Body of pancreas (tissue), 4 donors: ENCODE measurements at regions not wholly inside any gene's neighbourhood (a gene's known extent, or its start where the extent isn't known, plus 50 kb on each side); places are given as distances from the start of the nearest gene placed in this dataset.

Source experiments
- ATAC-seq: fragments of 150-250 bp; one replicate; pipeline ENCODE4 v1.9.1; 2016
- DNase-seq, 4 donors: peaks; one replicate each; pipeline ENCODE4 v3.0.0-alpha.2; 2019
- H3K27ac ChIP-seq, 4 donors: fragments of 200-600 bp; sonication (generic); 1 replicate in 3 of 4; 2 replicates in 1 of 4; pipeline versions ENCODE4 v1.5.1 to v1.6.1; 2016 to 2019; ENCODE audit warnings: mild to moderate bottlenecking in 1 of 4, mixed read lengths in 1 of 4, moderate library complexity in 1 of 4
- H3K27me3 ChIP-seq, 2 donors: fragments of 200-600 bp; sonication (generic); one replicate each; pipeline ENCODE4 v1.6.0; 2016; ENCODE audit warnings: mild to moderate bottlenecking in 1 of 2
- H3K36me3 ChIP-seq, 2 donors: fragments of 200-600 bp; sonication (generic); replicated peaks in 1 of 2; 2 replicates each; pipeline ENCODE4 v1.5.1; 2016; ENCODE audit warnings: low read depth in 2 of 2; ENCODE audit not compliant: insufficient read depth in 1 of 2
- H3K4me1 ChIP-seq: fragments of 200-600 bp; sonication (generic); one replicate; pipeline ENCODE4 v1.6.0; 2016
- H3K4me3 ChIP-seq, 2 donors: fragments of 200-600 bp; sonication (generic); 1 replicate in 1 of 2; 2 replicates in 1 of 2; pipeline ENCODE4 v1.5.1; 2016 to 2019
- H3K9me3 ChIP-seq, 3 donors: fragments of 200-600 bp; sonication (generic); 1 replicate in 2 of 3; 2 replicates in 1 of 3; pipeline ENCODE4 v1.5.1; 2016
- CTCF ChIP-seq, 7 experiments: fragments of 450-650 bp in 4 of 7; fragments of 200-600 bp in 3 of 7; sonication (generic) in 3 of 7; IDR thresholded peaks; one replicate each; pipeline ENCODE4 v1.5.1; 2016 to 2019; ENCODE audit warnings: antibody characterized with exemption in 7 of 7
- POLR2A ChIP-seq, 3 donors: fragments of 450-650 bp; IDR thresholded peaks; one replicate each; pipeline ENCODE4 v1.6.1; 2016; ENCODE audit warnings: antibody characterized with exemption in 3 of 3, mild to moderate bottlenecking in 2 of 3
- WGBS, 2 donors: methylation state at CpG; one replicate each; pipeline ENCODE4 v1.1.5; 2017; 5-methylcytosine and 5-hydroxymethylcytosine counted together
- intact Hi-C: fragments of 100-400 bp; cut with DNase I; formaldehyde crosslinking; loops from one replicate; pipeline ENCODE4 v1.15.1; 2023

- DNase-seq, result no peak
- TF ChIP-seq POLR2A (IDR thresholded peaks at IDR 0.05), result no peak
- no peak for TF ChIP-seq CTCF (IDR thresholded peaks at IDR 0.05)
- H3K27ac ChIP-seq, result no peak overlapping the region
- H3K4me1 ChIP-seq, result no peaks in the 10 kb centered on the region
- WGBS, 2 donors, result 57 to 67% methylated on average over 1 of the region's 1 CpG
- no peak for ATAC-seq
- intact Hi-C loops, result no loop called here
- H3K9me3 ChIP-seq, result no peaks in the 10 kb centered on the region
- no peak overlapping the region for H3K4me3 ChIP-seq
- no peaks in the 10 kb centered on the region for H3K27me3 ChIP-seq
- H3K36me3 ChIP-seq, result no peaks in the 10 kb centered on the region
Observed at GRCh38 chr12:20245491-20245890, 122.8 kb upstream of the PDE3A start.

DNA sequence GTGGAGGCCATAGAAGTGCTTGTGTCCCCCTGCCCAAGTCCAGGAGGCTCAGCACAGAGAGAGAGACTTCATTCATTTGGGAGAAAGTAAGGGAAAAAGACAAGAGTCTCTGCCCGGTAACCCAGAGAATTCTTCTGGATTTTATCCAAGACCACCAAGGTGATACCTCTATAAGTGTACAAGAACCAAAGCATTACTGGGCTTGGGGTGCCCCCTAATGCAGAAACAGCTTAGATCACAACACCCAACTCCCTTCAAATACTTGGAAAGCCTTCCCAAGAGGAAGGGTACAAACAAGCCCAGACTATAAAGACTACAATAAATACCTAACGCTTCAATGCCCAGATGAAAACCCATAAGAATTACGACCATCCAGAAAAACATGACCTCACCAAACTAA lies 119.7 kb upstream of the PDE3A start:
- Histone ChIP-seq H3K9me3 (no peaks in the 10 kb centered on the region), H3K36me3 (no peaks in the 10 kb centered on the region), H3K27me3 (no peaks in the 10 kb centered on the region), H3K4me3 (no peak overlapping the region), H3K4me1 (no peaks in the 10 kb centered on the region), H3K27ac (no peak overlapping the region)
- DNase-seq (no peak), ATAC-seq (no peak)
- TF ChIP-seq POLR2A (IDR thresholded peaks at IDR 0.05) (no peak), CTCF (IDR thresholded peaks at IDR 0.05) (no peak)
- WGBS, 2 donors, result 89 to 90% methylated on average over 3 of the region's 3 CpGs
- intact Hi-C loops, result no loop called here

DNA sequence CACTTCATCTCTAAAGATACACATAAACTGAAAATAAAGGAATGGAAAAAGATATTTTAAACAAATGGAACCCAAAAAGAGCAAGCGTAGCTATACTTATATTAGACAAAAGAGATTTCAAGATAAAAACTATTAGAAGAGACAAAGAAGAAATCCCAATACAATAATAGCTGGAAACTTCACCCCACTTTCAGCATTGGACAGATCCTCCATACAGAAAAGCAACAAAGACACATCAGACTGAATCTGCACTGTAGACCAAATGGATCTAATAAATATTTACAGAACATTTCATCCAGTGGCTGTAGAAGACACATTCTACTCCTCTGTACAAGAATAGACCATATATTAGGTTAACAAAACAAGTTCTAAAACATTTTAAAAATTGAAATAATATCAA lies 117.6 kb upstream of the PDE3A start:
- no peak for ATAC-seq
- DNase-seq, result no peak
- Histone ChIP-seq H3K4me1 (no peaks in the 10 kb centered on the region), H3K4me3 (no peak overlapping the region), H3K27me3 (no peaks in the 10 kb centered on the region), H3K27ac (no peak overlapping the region), H3K9me3 (no peaks in the 10 kb centered on the region), H3K36me3 (no peaks in the 10 kb centered on the region)
- WGBS, 2 donors, result 70 to 97% methylated on average over 1 of the region's 1 CpG
- intact Hi-C loops, result no loop called here
- TF ChIP-seq CTCF (IDR thresholded peaks at IDR 0.05) (no peak), POLR2A (IDR thresholded peaks at IDR 0.05) (no peak)

GRCh38 chr12:20257311-20257710 lies 111.0 kb upstream of the PDE3A start:
- no peak overlapping the region for H3K4me3 ChIP-seq
- DNase-seq, result no peak
- H3K36me3 ChIP-seq, result no peaks in the 10 kb centered on the region
- no peak overlapping the region for H3K27ac ChIP-seq
- H3K27me3 ChIP-seq, result no peaks in the 10 kb centered on the region
- TF ChIP-seq POLR2A (IDR thresholded peaks at IDR 0.05) (no peak), CTCF (IDR thresholded peaks at IDR 0.05) (no peak)
- H3K4me1 ChIP-seq, result no peaks in the 10 kb centered on the region
- no peak for ATAC-seq
- intact Hi-C loops, result no loop called here
- H3K9me3 ChIP-seq, result no peaks in the 10 kb centered on the region

DNA sequence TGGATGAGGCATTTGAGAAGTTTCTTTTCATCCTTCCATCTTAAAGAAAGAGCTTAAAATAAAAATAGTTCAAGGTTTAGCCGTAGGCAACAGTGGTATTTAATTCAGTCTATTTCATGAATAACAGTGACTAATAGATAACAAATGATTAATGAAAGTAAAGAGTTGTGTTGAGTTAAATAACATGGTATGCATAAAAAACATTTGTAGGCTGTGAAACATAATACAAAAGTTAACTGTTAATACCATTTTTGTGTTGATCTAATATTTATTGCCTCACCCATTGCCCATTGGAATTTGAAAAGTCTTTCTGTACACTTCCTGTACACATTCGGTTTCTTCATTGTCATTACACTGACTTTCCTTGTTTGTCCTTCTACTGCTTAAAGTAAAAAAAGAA lies 108.6 kb upstream of the PDE3A start:
- Histone ChIP-seq H3K9me3 (no peaks in the 10 kb centered on the region), H3K36me3 (no peaks in the 10 kb centered on the region), H3K27me3 (no peaks in the 10 kb centered on the region), H3K4me3 (no peak overlapping the region), H3K4me1 (no peaks in the 10 kb centered on the region), H3K27ac (no peak overlapping the region)
- ATAC-seq (no peak), DNase-seq (no peak)
- intact Hi-C loops, result no loop called here
- TF ChIP-seq POLR2A (IDR thresholded peaks at IDR 0.05), result no peak
- no peak for TF ChIP-seq CTCF (IDR thresholded peaks at IDR 0.05)
- 54 to 62% methylated on average over 2 of the region's 2 CpGs for WGBS, 2 donors
